Mesenchymal stem cell (in vitro differentiated cells and primary cell): ENCODE measurements at regions not wholly inside any gene's neighbourhood (a gene's known extent, or its start where the extent isn't known, plus 50 kb on each side); places are given as distances from the start of the nearest gene placed in this dataset.
"Not testable (repeated sequence)": the region's sequence is repeated elsewhere in the genome, so short reads cannot be mapped to it uniquely, and the experiment has no call there.

Source experiments
- DNase-seq: peaks from one replicate; pipeline ENCODE4 v3.0.0-alpha.2; 2013
- H2AFZ ChIP-seq: one replicate; pipeline ENCODE4 v1.6.1; 2013; ENCODE audit warnings: low read depth, mild to moderate bottlenecking, control low read depth, inconsistent platforms, low read length, moderate library complexity
- H2AK5ac ChIP-seq: 2 replicates; pipeline ENCODE4 v1.6.1; 2013; ENCODE audit warnings: low read length, moderate library complexity, mild to moderate bottlenecking, inconsistent platforms; ENCODE audit not compliant: severe bottlenecking
- H2BK120ac ChIP-seq: one replicate; pipeline ENCODE4 v1.6.1; 2013; ENCODE audit warnings: low read depth, mild to moderate bottlenecking, inconsistent platforms, low read length, moderate library complexity
- H2BK12ac ChIP-seq, 2 experiments: one replicate each; pipeline ENCODE4 v1.6.1; 2013; ENCODE audit warnings: inconsistent platforms in 2 of 2, low read length in 2 of 2, mild to moderate bottlenecking in 2 of 2, moderate library complexity in 2 of 2, control low read depth in 1 of 2
- H2BK15ac ChIP-seq: one replicate; pipeline ENCODE4 v1.6.1; 2013; ENCODE audit warnings: mild to moderate bottlenecking, low read depth, inconsistent platforms; ENCODE audit not compliant: poor library complexity, severe bottlenecking
- H2BK5ac ChIP-seq: 2 replicates; pipeline ENCODE4 v1.6.1; 2013; ENCODE audit warnings: low read depth, mild to moderate bottlenecking, low read length, control low read depth, inconsistent platforms; ENCODE audit not compliant: poor library complexity, severe bottlenecking
- H3K14ac ChIP-seq, 2 experiments: one replicate each; pipeline ENCODE4 v1.6.1; 2013; ENCODE audit warnings: inconsistent platforms in 2 of 2, low read length in 2 of 2, control low read depth in 1 of 2, mild to moderate bottlenecking in 1 of 2, moderate library complexity in 1 of 2
- H3K18ac ChIP-seq, 2 experiments: one replicate each; pipeline ENCODE4 v1.6.1; 2013; ENCODE audit warnings: inconsistent platforms in 2 of 2, low read length in 2 of 2, control low read depth in 1 of 2, low read depth in 1 of 2, mild to moderate bottlenecking in 1 of 2
- H3K23ac ChIP-seq, 2 experiments: one replicate each; pipeline ENCODE4 v1.6.1; 2013; ENCODE audit warnings: inconsistent platforms in 2 of 2, low read length in 2 of 2, mild to moderate bottlenecking in 2 of 2, moderate library complexity in 2 of 2, control low read depth in 1 of 2
- H3K27ac ChIP-seq: 2 replicates; pipeline ENCODE4 v1.5.1; 2013; ENCODE audit warnings: mild to moderate bottlenecking, moderate library complexity, low read length, control low read depth, inconsistent platforms; ENCODE audit not compliant: poor library complexity, severe bottlenecking
- H3K27me3 ChIP-seq, 2 experiments: 2 replicates each; pipeline versions ENCODE4 v1.6.1 to v1.7.0; 2013; ENCODE audit warnings: low read length in 2 of 2, mild to moderate bottlenecking in 2 of 2, moderate library complexity in 2 of 2, control low read depth in 1 of 2, inconsistent platforms in 1 of 2; ENCODE audit not compliant: control insufficient read depth in 1 of 2, insufficient read depth in 1 of 2
- H3K36me3 ChIP-seq, 2 experiments: 2 replicates each; pipeline versions ENCODE4 v1.6.1 to v1.7.0; 2013; ENCODE audit warnings: low read length in 2 of 2, control low read depth in 1 of 2, inconsistent platforms in 1 of 2, low read depth in 1 of 2, mild to moderate bottlenecking in 1 of 2; ENCODE audit not compliant: insufficient read depth in 2 of 2, control insufficient read depth in 1 of 2
- H3K4ac ChIP-seq, 2 experiments: one replicate each; pipeline ENCODE4 v1.6.1; 2013; ENCODE audit warnings: inconsistent platforms in 2 of 2, low read length in 2 of 2, mild to moderate bottlenecking in 2 of 2, moderate library complexity in 2 of 2, control low read depth in 1 of 2, low read depth in 1 of 2
- H3K4me1 ChIP-seq: 2 replicates; pipeline ENCODE4 v1.6.1; 2013; ENCODE audit warnings: low read depth, low read length, control low read depth; ENCODE audit not compliant: control insufficient read depth, insufficient read depth
- H3K4me2 ChIP-seq: 2 replicates; pipeline ENCODE4 v1.6.1; 2013; ENCODE audit warnings: low read length, mild to moderate bottlenecking, inconsistent platforms; ENCODE audit not compliant: poor library complexity, severe bottlenecking
- H3K4me3 ChIP-seq, 2 experiments: 2 replicates each; pipeline versions ENCODE4 v1.5.1 to v1.7.0; 2013; ENCODE audit warnings: low read length in 2 of 2, mild to moderate bottlenecking in 2 of 2, control low read depth in 1 of 2, low read depth in 1 of 2; ENCODE audit not compliant: insufficient read depth in 1 of 2
- H3K79me1 ChIP-seq: replicated peaks from 2 replicates; pipeline ENCODE4 v1.6.1; 2013; ENCODE audit warnings: mild to moderate bottlenecking, control low read depth, low read length, inconsistent platforms; ENCODE audit not compliant: poor library complexity, severe bottlenecking
- H3K9ac ChIP-seq: 2 replicates; pipeline ENCODE4 v1.7.0; 2013; ENCODE audit warnings: mild to moderate bottlenecking, low read length, moderate library complexity
- H3K9me3 ChIP-seq: 2 replicates; pipeline ENCODE4 v1.7.0; 2013; ENCODE audit warnings: mild to moderate bottlenecking, low read length; ENCODE audit not compliant: control insufficient read depth
- H4K8ac ChIP-seq: one replicate; pipeline ENCODE4 v1.6.1; 2013; ENCODE audit warnings: inconsistent platforms, mild to moderate bottlenecking, low read length, moderate library complexity
- H4K91ac ChIP-seq: one replicate; pipeline ENCODE4 v1.6.1; 2013; ENCODE audit warnings: mild to moderate bottlenecking, low read length, inconsistent platforms
- WGBS: methylation state at CpG from one replicate; pipeline ENCODE4 v1.1.7; 2013; ENCODE audit warnings: mixed read lengths; 5-methylcytosine and 5-hydroxymethylcytosine counted together

DNA sequence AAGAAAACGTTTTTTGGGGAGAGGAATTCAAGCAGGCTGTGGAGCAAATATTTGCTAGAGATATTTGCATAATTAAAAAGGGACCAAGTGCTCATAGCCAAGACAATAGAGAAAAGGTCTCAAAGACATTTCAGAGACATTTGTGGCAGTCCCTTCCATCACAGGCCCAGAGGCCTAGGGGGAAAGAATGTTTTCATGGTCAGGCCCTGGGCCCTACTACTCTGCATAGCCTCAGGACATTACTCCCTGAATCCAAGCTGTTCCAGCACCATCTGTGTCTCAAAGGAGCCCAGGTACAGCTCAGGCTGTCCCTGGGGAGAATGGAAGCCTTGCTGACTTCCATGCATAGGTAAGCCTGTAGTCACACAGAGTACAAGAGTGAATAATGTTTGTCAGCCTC, 113.0 kb upstream of the KIF2A start:
- H3K27me3 ChIP-seq, result peaks cover 4 to 6% of the 10 kb centered on the region in 2 experiments
- no peaks in the 10 kb centered on the region for H3K79me1 ChIP-seq
- no peak overlapping the region for H2BK120ac ChIP-seq
- H3K4me2 ChIP-seq, result no peak overlapping the region
- no peak overlapping the region for H3K9ac ChIP-seq
- no peak overlapping the region for H2BK5ac ChIP-seq
- no peak overlapping the region for H2AFZ ChIP-seq
- H3K9me3 ChIP-seq, result peaks cover 20% of the 10 kb centered on the region
- no peak overlapping the region for H3K4ac ChIP-seq
- H3K27ac ChIP-seq, result no peak overlapping the region
- WGBS, result 18% methylated on average over 1 of the region's 1 CpG
- H4K8ac ChIP-seq, result no peak overlapping the region
- no peaks in the 10 kb centered on the region for H3K36me3 ChIP-seq
- no peak overlapping the region for H3K18ac ChIP-seq
- no peak overlapping the region for H2AK5ac ChIP-seq
- H3K4me3 ChIP-seq, result no peak overlapping the region
- no peak for DNase-seq
- no peak overlapping the region for H3K23ac ChIP-seq
- H3K14ac ChIP-seq, result no peak overlapping the region
- H2BK15ac ChIP-seq, result no peak overlapping the region
- no peak overlapping the region for H4K91ac ChIP-seq
- H2BK12ac ChIP-seq, result no peak overlapping the region
- H3K4me1 ChIP-seq, result no peaks in the 10 kb centered on the region

GRCh38 chr5:62196532-62196931, 109.5 kb upstream of the KIF2A start:
- H3K27me3 ChIP-seq, result peaks cover 20 to 32% of the 10 kb centered on the region in 2 experiments
- H2BK5ac ChIP-seq, H2AFZ ChIP-seq, H3K4ac ChIP-seq, H4K91ac ChIP-seq, H3K4me3 ChIP-seq, H3K27ac ChIP-seq, H3K4me1 ChIP-seq, H2BK12ac ChIP-seq, H2BK120ac ChIP-seq, H3K79me1 ChIP-seq, H3K9ac ChIP-seq, H3K4me2 ChIP-seq, DNase-seq, H2BK15ac ChIP-seq, H2AK5ac ChIP-seq, H3K14ac ChIP-seq, H3K18ac ChIP-seq, H4K8ac ChIP-seq, H3K36me3 ChIP-seq, H3K23ac ChIP-seq: not testable (repeated sequence)
- 61% methylated on average over 5 of the region's 5 CpGs for WGBS
- peaks cover 20% of the 10 kb centered on the region for H3K9me3 ChIP-seq

GRCh38 chr5:62197697-62198096, 108.3 kb upstream of the KIF2A start:
- Histone ChIP-seq H2AK5ac (no peak overlapping the region), H3K4me3 (no peak overlapping the region), H3K27ac (no peak overlapping the region), H3K4me1 (no peaks in the 10 kb centered on the region), H3K9ac (no peak overlapping the region), H3K14ac (no peak overlapping the region), H2BK12ac (no peak overlapping the region), H3K27me3 (peaks cover 20 to 32% of the 10 kb centered on the region in 2 experiments), H3K9me3 (peaks cover 13% of the 10 kb centered on the region), H3K18ac (no peak overlapping the region), H2BK120ac (no peak overlapping the region), H3K4ac (no peak overlapping the region), H2BK15ac (no peak overlapping the region), H3K36me3 (no peaks in the 10 kb centered on the region), H4K91ac (no peak overlapping the region), H4K8ac (no peak overlapping the region), H2AFZ (no peak overlapping the region), H3K23ac (no peak overlapping the region), H2BK5ac (no peak overlapping the region), H3K79me1 (no peaks in the 10 kb centered on the region), H3K4me2 (no peak overlapping the region)
- DNase-seq, result no peak
- WGBS, result 92% methylated on average over 2 of the region's 2 CpGs

DNA sequence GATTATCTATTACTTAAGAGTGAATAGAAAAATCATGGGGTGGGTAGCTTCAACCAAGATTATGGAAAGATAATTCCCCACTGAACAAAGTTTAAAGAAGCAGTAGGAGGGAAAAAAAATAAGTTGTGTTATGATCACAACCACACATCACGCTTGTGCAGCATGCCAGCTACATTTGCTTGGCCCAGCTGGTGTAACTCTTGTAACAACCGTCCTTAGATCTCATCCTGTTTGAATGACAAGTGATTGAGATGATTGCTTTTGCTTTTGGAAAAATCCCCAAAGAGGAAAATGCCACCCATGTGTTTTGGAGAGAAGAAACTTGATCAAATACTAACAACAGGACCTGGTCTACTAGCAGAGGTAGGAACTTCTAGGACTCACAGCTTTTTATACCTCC, 107.6 kb upstream of the KIF2A start:
- Histone ChIP-seq H3K4me3 (no peak overlapping the region), H3K9ac (no peak overlapping the region), H3K27me3 (peaks cover 20 to 32% of the 10 kb centered on the region in 2 experiments), H3K23ac (no peak overlapping the region), H2BK5ac (no peak overlapping the region), H2BK12ac (no peak overlapping the region), H4K91ac (no peak overlapping the region), H3K18ac (no peak overlapping the region), H2BK15ac (no peak overlapping the region), H3K4ac (no peak overlapping the region), H3K27ac (no peak overlapping the region), H3K14ac (no peak overlapping the region), H3K9me3 (peaks cover 8% of the 10 kb centered on the region), H2AK5ac (no peak overlapping the region), H3K79me1 (no peaks in the 10 kb centered on the region), H3K36me3 (no peaks in the 10 kb centered on the region), H2AFZ (no peak overlapping the region), H3K4me1 (no peaks in the 10 kb centered on the region), H4K8ac (no peak overlapping the region), H2BK120ac (no peak overlapping the region), H3K4me2 (no peak overlapping the region)
- 85% methylated on average over 2 of the region's 2 CpGs for WGBS
- no peak for DNase-seq
